ENCODE measurements at regions not wholly inside any gene's neighbourhood (a gene's known extent, or its start where the extent isn't known, plus 50 kb on each side); places are given as distances from the start of the nearest gene placed in this dataset.
"Not testable (repeated sequence)": the region's sequence is repeated elsewhere in the genome, so short reads cannot be mapped to it uniquely, and the experiment has no call there.

- in situ Hi-C loops (cut with MboI; ENCODE audit: low sequenced_read_pairs, unreplicated experiment) = no loop called here
- TF ChIP-seq CTCF (IDR thresholded peaks at IDR 0.05; ENCODE audit: borderline replicate concordance, control extremely low read depth, extremely low read depth, insufficient read depth, missing control alignments) = no peak
Observed at GRCh38 chr15:66872405-66872804, 170.4 kb downstream of the SMAD6 start.

GRCh38 chr15:66873331-66873730 lies 171.3 kb downstream of the SMAD6 start:
- in situ Hi-C loops (cut with MboI; ENCODE audit: low sequenced_read_pairs, unreplicated experiment) = not testable (repeated sequence)

More at GRCh38 chr15:66872405-66872804, 170.4 kb downstream of the SMAD6 start:
- no peak for DNase-seq (ENCODE audit: low spot score)

GRCh38 chr15:66873856-66874255 lies 171.8 kb downstream of the SMAD6 start:
- in situ Hi-C loops (cut with MboI; ENCODE audit: low sequenced_read_pairs, unreplicated experiment) = no loop called here
- TF ChIP-seq CTCF (IDR thresholded peaks at IDR 0.05; ENCODE audit: borderline replicate concordance, control extremely low read depth, extremely low read depth, insufficient read depth, missing control alignments) = no peak
- DNase-seq (ENCODE audit: low spot score) = no peak

More at GRCh38 chr15:66873331-66873730, 171.3 kb downstream of the SMAD6 start:
- DNase-seq (ENCODE audit: low spot score) = not testable (repeated sequence)

DNA sequence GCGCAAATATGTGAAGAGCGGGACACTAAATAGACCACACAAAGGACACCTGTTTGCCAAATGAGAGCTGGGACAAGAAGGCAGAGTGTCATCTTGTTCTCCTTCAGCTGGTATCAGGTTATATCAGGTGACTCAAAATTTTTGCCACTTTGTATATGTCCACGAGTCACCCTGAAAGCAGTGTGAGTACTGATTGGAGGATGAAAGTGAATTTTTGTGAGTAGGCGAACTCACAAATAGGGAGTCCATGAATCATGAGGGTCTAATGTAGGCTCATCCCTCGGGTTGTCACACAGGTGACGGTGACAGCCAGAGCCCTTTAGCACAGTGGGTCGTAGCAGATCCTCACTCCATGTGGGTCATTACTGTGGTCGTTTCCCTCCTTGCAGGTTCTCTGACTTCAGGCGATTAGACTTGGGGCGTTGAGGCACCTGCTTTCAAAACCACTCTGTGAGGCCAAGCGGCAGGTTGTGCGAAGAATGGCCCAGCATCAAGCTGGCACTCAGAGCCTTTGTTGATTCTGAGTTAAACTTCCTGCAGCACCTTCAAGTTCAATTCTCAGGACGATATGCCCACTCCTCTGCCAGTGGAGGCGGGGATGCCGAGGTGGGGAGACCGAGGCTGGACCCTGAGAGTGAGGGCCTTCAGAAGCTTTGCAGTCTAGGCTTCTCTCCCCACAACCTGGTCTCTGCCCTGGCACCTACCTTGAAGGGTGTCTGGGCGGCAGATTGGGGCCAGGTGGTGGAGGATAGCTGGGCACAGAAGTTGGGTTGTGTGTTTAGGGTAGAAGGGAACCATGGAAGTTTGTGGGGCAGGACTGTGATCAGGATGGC lies 173.8 kb downstream of the SMAD6 start:
- no peak for DNase-seq (ENCODE audit: low spot score)
- in situ Hi-C loops (cut with MboI; ENCODE audit: low sequenced_read_pairs, unreplicated experiment) = no loop called here
- TF ChIP-seq CTCF (IDR thresholded peaks at IDR 0.05; ENCODE audit: borderline replicate concordance, control extremely low read depth, extremely low read depth, insufficient read depth, missing control alignments) = no peak

DNA sequence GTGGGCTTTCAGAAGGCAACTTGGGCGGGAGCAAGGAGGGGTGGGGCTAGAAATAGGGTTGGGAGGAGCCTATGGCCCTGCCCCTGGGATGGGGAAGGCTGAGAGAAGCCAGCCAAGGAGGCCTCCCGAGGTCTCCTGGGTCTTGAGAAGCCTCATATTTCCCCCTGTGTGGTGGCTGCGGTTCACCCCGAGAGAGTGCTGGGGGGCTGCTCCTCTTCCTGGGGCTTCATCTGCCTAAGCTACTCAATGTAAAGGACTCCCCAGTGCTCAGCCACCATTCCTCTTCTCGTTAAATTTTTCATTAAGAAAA lies 174.3 kb downstream of the SMAD6 start:
- no peak for TF ChIP-seq CTCF (IDR thresholded peaks at IDR 0.05; ENCODE audit: borderline replicate concordance, control extremely low read depth, extremely low read depth, insufficient read depth, missing control alignments)
- DNase-seq (ENCODE audit: low spot score) = no peak
- in situ Hi-C loops (cut with MboI; ENCODE audit: low sequenced_read_pairs, unreplicated experiment) = no loop called here

- TF ChIP-seq CTCF (IDR thresholded peaks at IDR 0.05; ENCODE audit: borderline replicate concordance, control extremely low read depth, extremely low read depth, insufficient read depth, missing control alignments) = no peak
- in situ Hi-C loops (cut with MboI; ENCODE audit: low sequenced_read_pairs, unreplicated experiment) = no loop called here
- no peak for DNase-seq (ENCODE audit: low spot score)
Observed at GRCh38 chr15:66876731-66877476, 174.9 kb downstream of the SMAD6 start.

Data from GM13976 (cell line).